ENCODE measurements at regions not wholly inside any gene's neighbourhood (a gene's known extent, or its start where the extent isn't known, plus 50 kb on each side); places are given as distances from the start of the nearest gene placed in this dataset.
"Not testable (repeated sequence)": the region's sequence is repeated elsewhere in the genome, so short reads cannot be mapped to it uniquely, and the experiment has no call there.

GRCh38 chr10:70991140-70992124, 103.1 kb upstream of the PCBD1 start:
- DNase-seq: no peak

GRCh38 chr10:70992436-70992835, 104.1 kb upstream of the PCBD1 start:
- DNase-seq: no peak

- DNase-seq: no peak
These were observed 104.7 kb upstream of the PCBD1 start for GRCh38 chr10:70993051-70993450.

- no peak for DNase-seq
These were observed 108.2 kb upstream of the PCBD1 start for GRCh38 chr10:70996549-70996948.

GRCh38 chr10:70997236-70997635, 108.9 kb upstream of the PCBD1 start:
- no peak for DNase-seq

- no peak for DNase-seq
These were observed 109.7 kb upstream of the PCBD1 start for GRCh38 chr10:70998086-70998485.

- DNase-seq: no peak
These were observed 113.1 kb upstream of the PCBD1 start for GRCh38 chr10:71001470-71001869.

GRCh38 chr10:71004176-71005075, 116.1 kb upstream of the PCBD1 start:
- DNase-seq: no peak

- DNase-seq: no peak
These were observed 117.3 kb upstream of the PCBD1 start for GRCh38 chr10:71005337-71006305.

GRCh38 chr10:71006506-71006905, 118.1 kb upstream of the PCBD1 start:
- DNase-seq: no peak

GRCh38 chr10:71007516-71007915, 119.2 kb upstream of the PCBD1 start:
- no peak for DNase-seq

- no peak for DNase-seq
These were observed 119.8 kb upstream of the PCBD1 start for GRCh38 chr10:71008150-71008549.

- DNase-seq: no peak
These were observed 120.8 kb upstream of the PCBD1 start for GRCh38 chr10:71009126-71009525.

GRCh38 chr10:71010730-71011129, 122.4 kb upstream of the PCBD1 start:
- no peak for DNase-seq

GRCh38 chr10:71011141-71011540, 122.8 kb upstream of the PCBD1 start:
- DNase-seq: no peak

GRCh38 chr10:71014021-71014805, 125.8 kb upstream of the PCBD1 start:
- DNase-seq: no peak

- no peak for DNase-seq
These were observed 127.3 kb upstream of the PCBD1 start for GRCh38 chr10:71015674-71016073.

GRCh38 chr10:71020061-71020460, 131.7 kb upstream of the PCBD1 start:
- DNase-seq: not testable (repeated sequence)

- no peak for DNase-seq
These were observed 133.0 kb upstream of the PCBD1 start for GRCh38 chr10:71021402-71021801.

- no peak for DNase-seq
These were observed 135.4 kb upstream of the PCBD1 start for GRCh38 chr10:71023704-71024283.

GRCh38 chr10:71024490-71024889, 136.1 kb upstream of the PCBD1 start:
- no peak for DNase-seq
